SKM-1 (cell line): ENCODE measurements at regions not wholly inside any gene's neighbourhood (a gene's known extent, or its start where the extent isn't known, plus 50 kb on each side); places are given as distances from the start of the nearest gene placed in this dataset.
"Not testable (repeated sequence)": the region's sequence is repeated elsewhere in the genome, so short reads cannot be mapped to it uniquely, and the experiment has no call there.

ENCODE experiments used
- DNase-seq: peaks from one replicate; lab custom pipeline; 2025; ENCODE audit not compliant: unreplicated experiment; lab: John Stamatoyannopoulos, UW

DNA sequence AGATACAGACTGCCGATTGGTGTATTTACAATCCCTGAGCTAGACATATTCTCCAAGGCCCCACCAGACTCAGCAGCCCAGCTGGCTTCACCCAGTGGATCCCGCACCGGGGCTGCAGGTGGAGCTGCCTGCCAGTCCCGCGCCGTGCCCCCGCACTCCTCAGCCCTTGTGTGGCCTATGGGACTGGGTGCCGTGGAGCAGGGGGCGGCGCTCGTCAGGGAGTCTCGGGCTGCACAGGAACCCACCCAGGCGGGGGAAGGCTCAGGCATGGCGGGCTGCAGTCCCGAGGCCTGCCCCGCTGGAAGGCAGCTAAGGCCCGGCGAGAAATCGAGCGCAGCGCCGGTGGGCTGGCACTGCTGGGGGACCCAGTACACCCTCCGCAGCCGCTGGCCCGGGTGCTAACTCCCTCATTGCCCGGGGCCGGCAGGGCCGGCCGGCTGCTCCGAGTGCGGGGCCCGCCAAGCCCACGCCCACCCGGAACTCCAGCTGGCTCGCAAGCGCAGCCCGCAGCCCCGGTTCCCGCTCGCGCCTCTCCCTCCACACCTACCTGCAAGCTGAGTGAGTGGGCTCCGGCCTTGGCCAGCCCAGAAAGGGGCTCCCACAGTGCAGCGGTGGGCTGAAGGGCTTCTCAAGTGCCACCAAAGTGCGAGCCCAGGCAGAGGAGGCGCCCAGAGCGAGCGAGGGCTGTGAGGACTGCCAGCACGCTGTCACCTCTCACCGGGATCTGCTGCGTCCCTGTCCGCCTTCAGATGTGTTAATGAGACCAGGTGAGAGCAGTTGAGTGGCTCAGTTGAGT is 137.8 kb upstream of the LCORL start:
- not testable (repeated sequence) for DNase-seq

- no peak for DNase-seq
These were observed 133.8 kb upstream of the LCORL start for GRCh38 chr4:18155067-18156041.

DNA sequence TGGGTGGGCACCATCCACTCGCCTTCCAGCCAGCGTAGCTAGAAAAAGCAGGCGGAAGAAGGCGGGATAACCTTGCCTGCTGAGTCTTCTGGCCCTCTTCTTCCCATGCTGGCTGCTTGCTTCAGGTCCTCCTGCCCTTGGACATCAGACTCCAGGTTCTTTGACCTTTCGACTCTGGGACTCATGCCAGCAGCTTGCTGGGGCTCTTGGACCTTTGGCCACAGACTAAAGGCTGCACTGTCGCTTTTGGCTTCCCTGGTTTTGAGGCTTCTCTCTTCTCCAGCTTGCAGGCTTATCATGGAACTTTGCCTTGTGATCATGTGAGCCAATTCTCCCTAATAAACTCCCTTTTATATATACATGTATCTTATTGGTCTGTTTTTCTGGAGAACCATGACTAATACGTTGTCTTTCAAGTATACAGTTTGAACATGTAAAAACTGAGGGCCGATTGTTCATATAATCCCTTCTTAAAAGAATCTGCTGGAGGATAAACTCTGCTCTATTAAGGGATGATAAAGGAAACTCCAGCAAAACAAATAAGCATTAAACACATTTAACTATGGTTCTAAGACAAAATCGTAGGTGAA is 116.6 kb upstream of the LCORL start:
- no peak for DNase-seq

DNA sequence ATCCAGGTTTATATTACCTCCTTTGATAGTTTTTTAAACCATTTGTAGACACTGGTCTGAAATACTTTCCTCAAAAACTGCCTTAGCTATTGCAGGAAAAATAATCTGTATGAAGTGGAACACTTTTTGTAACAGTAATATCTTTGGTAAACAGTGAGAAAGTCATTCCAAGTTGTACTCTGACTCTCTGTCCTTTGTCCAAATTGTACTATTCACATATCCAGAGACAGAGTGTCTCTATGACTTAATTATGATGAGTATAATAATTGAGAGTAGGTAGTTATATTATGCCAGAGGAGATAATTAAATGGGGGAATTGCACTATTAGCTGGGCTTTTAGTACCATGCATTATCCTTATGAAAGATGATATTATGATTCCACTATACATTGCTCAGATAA is 112.6 kb upstream of the LCORL start:
- no peak for DNase-seq

- DNase-seq, result no peak
These were observed 108.7 kb upstream of the LCORL start for GRCh38 chr4:18130256-18130655.

GRCh38 chr4:18128241-18128640 is 106.7 kb upstream of the LCORL start:
- DNase-seq, result no peak

- DNase-seq, result no peak
These were observed 105.5 kb upstream of the LCORL start for GRCh38 chr4:18127030-18127429.

DNA sequence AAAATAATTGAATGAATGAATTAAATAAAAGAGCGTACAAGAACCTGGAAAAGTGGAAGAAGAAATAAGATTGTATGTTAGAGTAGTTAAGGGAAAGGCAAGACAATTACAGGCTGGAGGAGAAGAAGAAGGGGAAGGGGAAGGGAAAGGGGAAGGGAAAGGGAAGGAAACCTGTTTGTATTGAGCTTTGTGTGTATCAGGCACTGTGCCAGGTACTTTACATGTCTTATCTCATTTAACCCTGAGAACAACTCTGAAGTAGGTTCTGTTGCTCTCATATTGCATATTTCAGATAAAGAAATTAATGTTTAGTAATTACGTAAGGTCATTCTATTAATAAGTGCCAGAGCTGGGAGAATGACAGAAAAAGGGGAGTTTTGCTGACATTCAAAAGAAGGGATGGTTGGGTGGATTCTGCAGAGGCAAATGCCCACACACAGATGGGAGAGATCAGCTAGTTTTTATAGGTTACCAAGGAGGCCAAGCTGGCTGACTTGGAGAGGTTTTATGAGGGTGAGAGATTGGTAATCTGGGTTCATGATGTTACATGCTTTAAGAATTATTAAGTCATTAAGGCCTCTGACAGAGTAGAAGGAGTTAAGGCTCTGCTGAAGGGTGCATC is 92.3 kb upstream of the LCORL start:
- no peak for DNase-seq

- DNase-seq, result no peak
These were observed 89.5 kb upstream of the LCORL start for GRCh38 chr4:18111081-18111480.

DNA sequence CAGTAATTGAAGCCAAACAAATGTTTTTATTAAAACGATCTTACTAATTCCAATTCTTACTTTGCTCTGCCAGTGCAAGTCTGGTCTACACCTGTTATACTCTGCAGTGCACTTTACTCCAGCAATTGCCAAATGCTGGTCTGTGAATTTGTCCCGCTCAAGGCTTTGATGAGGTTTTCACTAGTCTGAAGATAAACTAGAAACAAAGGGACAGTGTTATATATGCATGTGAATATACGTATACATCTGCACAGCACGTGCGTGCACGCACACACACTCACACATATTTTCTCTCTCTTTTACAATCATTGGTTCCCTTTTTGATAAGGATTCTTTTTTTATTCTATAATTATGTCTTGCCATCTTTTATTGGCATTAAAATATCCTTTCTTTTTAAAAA is 88.5 kb upstream of the LCORL start:
- no peak for DNase-seq

GRCh38 chr4:18109676-18110075 is 88.1 kb upstream of the LCORL start:
- DNase-seq, result no peak

DNA sequence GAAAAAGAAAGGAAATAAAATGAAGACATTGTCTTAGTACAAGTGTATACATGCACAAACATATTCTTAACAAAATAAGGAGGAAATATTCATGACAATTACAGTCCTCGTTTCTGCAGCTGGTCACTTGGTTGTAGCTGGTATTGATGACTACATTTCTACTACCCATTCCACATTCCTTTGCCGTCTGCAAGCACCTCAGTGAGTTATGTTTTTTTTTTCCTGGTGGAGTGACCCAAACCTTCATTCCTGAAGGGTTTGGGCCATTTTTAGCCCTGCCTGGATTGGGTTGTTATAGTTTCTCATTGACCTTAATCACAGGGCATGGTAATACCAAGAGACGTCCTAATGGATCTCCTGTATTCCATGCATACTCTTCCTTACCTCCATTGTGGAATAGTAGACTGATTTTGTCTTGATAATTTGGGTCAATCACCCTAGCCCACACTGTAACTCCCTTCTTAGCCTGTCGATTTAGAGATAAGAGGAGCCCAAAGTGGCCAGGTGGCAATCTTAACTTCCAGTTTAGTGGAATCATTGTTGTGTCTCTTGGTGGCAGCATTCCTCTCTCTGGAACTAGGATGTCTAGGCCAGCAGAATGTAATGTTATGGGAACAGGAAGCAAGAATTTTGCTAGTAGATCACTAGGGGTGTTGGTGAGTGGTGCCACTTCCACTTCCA is 86.4 kb upstream of the LCORL start:
- not testable (repeated sequence) for DNase-seq

- DNase-seq, result no peak
These were observed 85.1 kb upstream of the LCORL start for GRCh38 chr4:18106620-18107019.

DNA sequence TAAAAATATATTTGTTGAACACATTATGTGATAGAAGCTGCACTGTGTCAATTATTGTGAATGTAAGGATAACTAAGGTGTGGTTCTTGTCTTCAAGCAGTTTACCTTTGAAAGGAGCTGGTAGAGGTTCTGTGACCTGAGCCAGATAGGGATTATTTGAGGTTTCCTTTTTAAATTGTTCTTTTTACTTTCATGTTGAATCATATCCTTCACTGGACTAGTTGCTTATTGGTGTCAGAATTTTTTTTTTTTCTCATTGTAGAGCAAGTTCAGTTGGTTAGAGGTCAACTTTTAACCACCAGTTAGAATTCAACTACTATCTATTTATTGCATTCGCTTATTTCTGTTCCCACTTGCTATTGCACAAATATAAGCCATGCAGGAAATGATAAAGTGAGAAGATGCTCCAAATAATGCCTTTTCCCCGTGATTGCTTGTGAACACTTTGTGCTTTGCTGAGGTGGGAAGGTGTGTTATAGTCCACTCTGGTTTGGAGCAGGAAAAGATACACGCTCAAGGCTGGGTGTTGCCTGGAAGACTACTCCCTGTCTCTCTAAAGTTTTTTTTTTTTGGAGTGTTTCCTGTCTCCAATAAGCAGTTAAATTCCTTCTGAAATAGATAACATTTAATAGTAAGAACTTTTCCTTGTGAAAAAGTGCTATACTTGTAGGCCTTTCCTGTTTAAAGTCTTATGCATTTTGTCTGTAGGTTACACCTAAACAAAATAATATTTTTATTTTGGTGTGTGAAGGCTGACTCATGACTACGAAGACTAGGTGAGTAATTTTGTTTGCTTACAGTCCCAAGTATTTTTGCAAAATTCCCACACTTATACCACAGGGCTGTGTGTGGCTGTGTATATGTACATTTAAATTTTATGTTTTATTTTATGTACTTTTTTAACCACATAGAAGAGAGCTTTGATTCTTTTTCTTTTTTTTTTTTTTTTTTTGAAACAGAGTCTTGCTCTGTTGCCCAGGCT is 83.8 kb upstream of the LCORL start:
- no peak for DNase-seq

DNA sequence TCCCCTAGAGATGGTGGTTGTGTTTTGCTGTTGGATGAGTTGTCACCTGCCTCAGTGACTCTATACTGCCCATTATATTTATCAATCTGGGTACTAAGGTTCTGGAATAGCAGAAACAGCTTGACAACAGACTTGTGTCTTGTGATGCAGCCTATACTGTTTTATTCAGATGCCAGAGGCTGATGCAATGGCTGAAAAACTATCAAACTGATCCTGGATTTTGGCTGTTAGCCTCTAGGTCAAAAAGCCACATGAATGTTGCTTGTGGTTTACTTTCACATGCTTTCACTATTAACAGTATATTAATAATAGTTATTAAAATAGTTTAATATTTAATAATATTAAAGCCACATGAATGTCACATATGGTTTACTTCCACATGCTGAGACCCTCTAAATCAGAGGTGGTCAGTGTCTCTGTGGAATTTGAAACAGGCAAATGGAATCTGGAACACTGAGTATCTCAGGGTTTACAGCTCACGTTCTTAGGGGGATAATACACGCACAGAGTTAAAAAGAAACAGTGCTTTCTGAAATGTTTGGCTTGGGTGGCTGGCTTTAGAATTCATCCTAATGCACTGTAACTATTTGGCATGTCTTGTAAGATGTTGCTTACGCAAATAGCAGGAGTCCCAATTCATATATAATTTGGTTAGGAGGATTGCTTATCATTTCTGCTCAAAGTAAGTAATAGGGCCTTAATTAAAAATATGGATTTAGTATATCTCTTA is 82.5 kb upstream of the LCORL start:
- no peak for DNase-seq

DNA sequence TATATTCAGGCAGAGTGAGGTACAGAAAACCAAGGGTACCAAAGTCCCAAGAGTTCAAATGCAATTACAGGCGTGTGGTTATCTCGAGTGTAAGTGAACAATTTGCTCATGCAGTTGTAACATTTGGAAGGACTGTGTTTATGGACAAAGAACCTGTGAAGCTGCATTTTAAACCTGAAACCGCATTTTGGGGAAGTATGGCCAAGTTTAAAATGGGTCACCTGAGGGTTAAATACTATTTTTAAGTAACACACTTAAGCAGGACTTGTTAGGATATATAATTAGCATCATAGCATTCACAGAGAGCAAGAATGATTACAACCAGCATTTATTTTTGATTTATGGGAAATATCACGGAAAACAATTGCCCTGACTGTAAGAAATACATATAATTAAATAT is 79.1 kb upstream of the LCORL start:
- DNase-seq, result no peak

DNA sequence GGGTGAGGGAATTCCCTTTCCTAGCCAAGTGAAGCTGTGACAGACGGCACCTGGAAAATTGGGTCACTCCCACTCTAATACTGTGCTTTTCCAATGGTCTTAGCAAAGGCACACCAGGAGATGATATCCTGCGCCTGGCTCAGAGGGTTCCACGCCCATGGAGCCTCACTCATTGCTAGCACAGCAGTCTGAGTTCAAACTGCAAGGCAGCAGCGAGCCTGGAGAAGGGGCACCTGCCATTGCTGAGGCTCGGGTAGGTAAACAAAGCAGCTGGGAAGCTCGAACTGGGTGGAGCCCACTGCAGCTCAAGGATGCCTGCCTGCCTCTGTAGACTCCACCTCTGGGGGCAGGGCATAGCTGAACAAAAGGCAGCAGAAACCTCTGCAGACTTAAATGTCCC is 68.9 kb upstream of the LCORL start:
- not testable (repeated sequence) for DNase-seq

- DNase-seq, result no peak
These were observed 60.7 kb upstream of the LCORL start for GRCh38 chr4:18082236-18082635.

DNA sequence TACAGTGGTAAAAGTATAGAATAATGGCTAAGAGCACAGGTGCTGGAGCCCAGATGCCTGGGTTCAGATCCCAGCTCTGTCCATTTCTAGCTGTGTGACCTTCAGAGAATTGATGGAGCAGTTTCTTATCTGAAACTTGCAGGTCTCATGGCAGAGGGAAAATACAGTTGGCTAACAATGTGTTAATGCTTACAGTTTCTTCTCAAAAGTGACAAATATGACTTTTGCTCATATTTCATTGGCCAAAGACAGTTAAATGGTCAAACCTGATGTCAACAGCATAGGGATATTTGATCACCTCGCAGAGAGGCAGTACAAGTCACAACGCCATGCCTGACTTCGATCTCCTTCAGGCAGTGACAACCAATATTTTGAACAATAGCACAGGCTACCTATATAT is 60.2 kb upstream of the LCORL start:
- DNase-seq, result no peak
